GM23338 (cell line): ENCODE measurements at regions not wholly inside any gene's neighbourhood (a gene's known extent, or its start where the extent isn't known, plus 50 kb on each side); places are given as distances from the start of the nearest gene placed in this dataset.

Experiments
- CREB1 ChIP-seq: fragments of 250-450 bp; sonication (Bioruptor Pico); IDR thresholded peaks from 2 replicates; pipeline ENCODE4 v1.5.0; 2020; ENCODE audit warnings: low read depth, mild to moderate bottlenecking, moderate library complexity
- CTCF ChIP-seq, 2 experiments: fragments of 200-600 bp in 1 of 2; sonication (generic) in 1 of 2; conservative IDR thresholded peaks; 2 replicates each; pipeline versions ENCODE4 v1.5.1 to v1.6.1; 2016 to 2017; ENCODE audit warnings: antibody characterized with exemption in 2 of 2, low read depth in 2 of 2, mild to moderate bottlenecking in 2 of 2, moderate library complexity in 1 of 2
- ETS1 ChIP-seq: IDR thresholded peaks from 2 replicates; pipeline ENCODE4 v1.6.1; 2016; ENCODE audit warnings: antibody characterized with exemption
- EZH2 ChIP-seq: fragments of 200-600 bp; sonication (generic); IDR thresholded peaks from one replicate; pipeline ENCODE4 v1.8.0; 2017; ENCODE audit warnings: antibody characterized with exemption, mild to moderate bottlenecking, low read depth; ENCODE audit not compliant: unreplicated experiment
- JUNB ChIP-seq: IDR thresholded peaks from one replicate; pipeline ENCODE4 v1.6.1; 2016; ENCODE audit warnings: antibody characterized with exemption; ENCODE audit not compliant: unreplicated experiment
- NANOG ChIP-seq: IDR thresholded peaks from 2 replicates; pipeline ENCODE4 v1.6.1; 2016; ENCODE audit warnings: antibody characterized with exemption, borderline replicate concordance
- POLR2AphosphoS5 ChIP-seq: IDR thresholded peaks from 2 replicates; pipeline ENCODE4 v1.6.1; 2016; ENCODE audit warnings: antibody characterized with exemption, low read depth
- REST ChIP-seq: IDR thresholded peaks from one replicate; pipeline ENCODE4 v1.6.1; 2018; ENCODE audit warnings: antibody characterized with exemption; ENCODE audit not compliant: unreplicated experiment
- STAT1 ChIP-seq: IDR thresholded peaks from one replicate; pipeline ENCODE4 v1.6.1; 2016; ENCODE audit warnings: antibody characterized with exemption; ENCODE audit not compliant: unreplicated experiment
- ZNF331 ChIP-seq: fragments of 250-450 bp; sonication (Bioruptor Pico); IDR thresholded peaks from 2 replicates; pipeline ENCODE4 v1.5.0; 2020; ENCODE audit warnings: low read depth, mild to moderate bottlenecking, moderate library complexity
- ZNF462 ChIP-seq: fragments of 250-450 bp; sonication (Bioruptor Pico); IDR thresholded peaks from 2 replicates; pipeline ENCODE4 v1.5.0; 2020; ENCODE audit warnings: mild to moderate bottlenecking, moderate library complexity

GRCh38 chr11:8811571-8811970 is 99.4 kb upstream of the AKIP1 start:
- no peak for TF ChIP-seq CTCF (conservative IDR thresholded peaks at IDR 0.05; ENCODE audit: low read depth in 2 of 2)
- no peak for TF ChIP-seq CREB1 (CRISPR knock-in tag)
- TF ChIP-seq EZH2, result no peak
- no peak for TF ChIP-seq ZNF462 (CRISPR knock-in tag)
- TF ChIP-seq POLR2AphosphoS5, result no peak
- TF ChIP-seq REST, result no peak
- no peak for TF ChIP-seq ZNF331 (CRISPR knock-in tag)
- no peak for TF ChIP-seq ETS1
- TF ChIP-seq JUNB, result no peak
- TF ChIP-seq NANOG, result no peak
- no peak for TF ChIP-seq STAT1
